ENCODE measurements at regions not wholly inside any gene's neighbourhood (a gene's known extent, or its start where the extent isn't known, plus 50 kb on each side); places are given as distances from the start of the nearest gene placed in this dataset.
"Not testable (repeated sequence)": the region's sequence is repeated elsewhere in the genome, so short reads cannot be mapped to it uniquely, and the experiment has no call there.

GRCh38 chr3:127435299-127435698, 147.5 kb upstream of the PRR20G start:
- DNase-seq = not testable (repeated sequence)

GRCh38 chr3:127431066-127431465, 143.2 kb upstream of the PRR20G start:
- DNase-seq = no peak

GRCh38 chr3:127428344-127428997, 140.6 kb upstream of the PRR20G start:
- no peak for DNase-seq

- DNase-seq = no peak
These were observed 139.8 kb upstream of the PRR20G start for GRCh38 chr3:127427666-127428065.

GRCh38 chr3:127427156-127427555, 139.3 kb upstream of the PRR20G start:
- no peak for DNase-seq

DNA sequence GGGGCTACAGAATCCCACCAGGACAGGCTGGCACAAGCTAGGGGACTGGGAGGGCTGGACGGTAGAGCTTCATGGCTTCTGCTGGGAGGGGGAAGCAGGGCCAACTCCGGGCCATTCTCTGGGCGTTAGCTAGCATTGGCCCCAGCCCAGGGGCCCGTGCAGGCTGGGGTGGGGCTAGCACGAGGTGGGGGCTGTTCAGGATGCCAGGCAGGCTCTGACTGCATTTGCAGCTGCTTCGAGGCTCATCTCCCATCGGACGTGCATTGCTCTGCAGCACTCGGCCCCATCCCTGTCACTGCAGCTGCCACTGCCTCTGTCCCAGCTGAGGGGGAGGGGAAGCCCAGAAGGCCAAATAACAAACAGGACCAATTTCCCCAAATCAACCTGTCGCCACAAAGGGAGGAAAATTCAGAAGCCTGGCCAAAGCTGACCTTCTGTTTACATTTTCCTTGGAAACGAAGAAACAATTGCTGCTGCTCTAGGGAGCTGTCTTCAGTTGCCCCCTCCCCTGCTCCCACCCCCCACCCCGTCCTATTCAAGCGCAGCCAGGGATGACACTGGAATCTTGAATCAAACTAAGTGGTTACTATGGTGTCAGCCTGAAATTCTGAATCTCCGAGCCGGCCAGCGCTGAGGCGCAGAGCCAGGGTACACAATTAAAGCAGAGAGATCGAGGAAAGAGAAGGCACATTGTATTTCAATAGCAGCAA, 138.8 kb upstream of the PRR20G start:
- DNase-seq = no peak

GRCh38 chr3:127425505-127426443, 137.9 kb upstream of the PRR20G start:
- DNase-seq = no peak

DNA sequence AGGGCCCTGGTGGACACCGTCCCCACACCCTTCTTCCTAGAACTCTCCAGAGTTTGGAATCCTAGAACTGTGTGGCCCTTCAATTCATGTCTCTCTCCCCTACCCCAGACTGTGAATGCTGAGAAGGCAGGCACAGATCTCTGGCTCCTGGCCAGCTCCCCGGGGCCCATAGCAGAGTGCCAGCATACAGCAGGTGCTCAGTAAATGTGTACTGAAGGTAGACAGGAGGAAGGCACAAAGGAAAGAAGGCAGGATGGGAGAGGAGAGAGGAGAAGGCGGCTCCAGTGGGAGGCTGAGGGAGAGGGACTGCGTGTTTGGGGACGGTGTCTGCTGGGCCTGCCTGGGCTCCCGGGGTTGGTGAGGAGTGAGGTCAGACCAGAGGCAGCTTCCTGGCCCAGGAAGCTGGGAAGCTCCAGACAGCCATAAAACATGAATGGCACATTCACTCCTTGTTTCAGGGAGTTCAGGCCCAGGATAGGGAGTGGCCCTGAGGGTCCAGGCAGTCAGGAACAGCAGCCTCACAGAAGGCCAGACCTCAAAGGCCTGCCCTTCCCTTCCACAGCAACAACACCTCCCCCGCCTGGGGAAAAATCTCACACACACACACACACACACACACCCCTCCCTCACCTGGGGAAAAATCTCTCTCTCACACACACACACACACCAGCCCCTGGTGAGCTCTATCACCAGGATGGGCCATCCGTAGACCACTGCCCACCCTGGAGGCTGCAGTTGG, 137.1 kb upstream of the PRR20G start:
- no peak for DNase-seq

GRCh38 chr3:127423856-127424765, 136.3 kb upstream of the PRR20G start:
- no peak for DNase-seq

- DNase-seq = no peak
These were observed 135.0 kb upstream of the PRR20G start for GRCh38 chr3:127422663-127423375.

DNA sequence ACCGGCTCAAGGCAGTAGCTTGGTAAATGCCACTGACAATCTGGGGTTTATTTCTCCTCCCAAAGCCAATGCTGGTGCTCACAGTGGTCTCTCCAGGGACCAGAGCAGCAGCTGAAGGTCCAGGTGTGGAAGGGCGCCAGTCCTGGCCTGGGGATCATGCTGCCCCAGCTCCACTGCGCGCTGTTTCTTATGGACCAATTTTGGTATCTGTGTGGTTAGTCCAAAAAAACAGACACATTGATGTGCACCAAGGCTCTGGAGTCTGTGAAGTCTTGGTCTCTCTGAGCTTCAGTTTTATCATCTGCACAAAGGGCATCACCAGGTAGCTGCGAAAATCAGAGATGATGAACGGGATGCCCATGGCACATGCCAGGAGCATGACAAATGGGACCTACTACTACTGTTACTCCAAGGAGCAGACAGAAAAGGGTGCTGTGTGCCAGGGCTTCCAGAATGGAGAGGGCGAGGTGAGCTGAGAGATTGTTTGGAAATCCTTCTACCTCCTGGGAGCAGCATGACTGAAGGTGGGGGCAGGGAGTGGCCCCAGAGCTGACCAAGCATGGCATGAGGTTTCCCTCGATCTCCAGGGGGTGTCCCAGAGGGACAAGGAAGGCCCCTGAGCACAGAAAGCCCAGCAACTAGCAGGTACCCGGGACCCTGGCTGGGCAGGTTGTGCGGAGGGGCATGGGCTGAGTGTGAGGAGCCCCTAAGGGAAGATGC, 134.3 kb upstream of the PRR20G start:
- no peak for DNase-seq

DNA sequence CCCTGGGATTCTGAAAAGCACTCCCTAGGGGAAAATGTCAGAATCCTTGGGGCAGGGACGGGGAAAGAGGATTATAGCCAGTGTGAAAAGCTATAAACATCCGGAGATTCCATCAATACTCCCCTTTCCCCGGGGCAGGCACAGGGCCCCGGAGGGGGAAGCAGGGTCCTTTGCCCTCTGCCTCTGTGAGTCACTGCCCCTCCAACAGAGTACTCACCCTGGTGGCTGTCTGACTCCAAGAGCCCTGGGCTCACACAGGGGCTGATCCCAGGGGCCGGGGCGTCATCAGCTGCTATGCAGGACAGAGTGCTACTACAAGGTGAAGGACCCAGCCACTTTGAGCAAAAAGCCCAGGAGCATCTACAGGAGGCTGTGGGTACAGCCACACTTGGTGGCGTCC, 133.0 kb upstream of the PRR20G start:
- DNase-seq = no peak

DNA sequence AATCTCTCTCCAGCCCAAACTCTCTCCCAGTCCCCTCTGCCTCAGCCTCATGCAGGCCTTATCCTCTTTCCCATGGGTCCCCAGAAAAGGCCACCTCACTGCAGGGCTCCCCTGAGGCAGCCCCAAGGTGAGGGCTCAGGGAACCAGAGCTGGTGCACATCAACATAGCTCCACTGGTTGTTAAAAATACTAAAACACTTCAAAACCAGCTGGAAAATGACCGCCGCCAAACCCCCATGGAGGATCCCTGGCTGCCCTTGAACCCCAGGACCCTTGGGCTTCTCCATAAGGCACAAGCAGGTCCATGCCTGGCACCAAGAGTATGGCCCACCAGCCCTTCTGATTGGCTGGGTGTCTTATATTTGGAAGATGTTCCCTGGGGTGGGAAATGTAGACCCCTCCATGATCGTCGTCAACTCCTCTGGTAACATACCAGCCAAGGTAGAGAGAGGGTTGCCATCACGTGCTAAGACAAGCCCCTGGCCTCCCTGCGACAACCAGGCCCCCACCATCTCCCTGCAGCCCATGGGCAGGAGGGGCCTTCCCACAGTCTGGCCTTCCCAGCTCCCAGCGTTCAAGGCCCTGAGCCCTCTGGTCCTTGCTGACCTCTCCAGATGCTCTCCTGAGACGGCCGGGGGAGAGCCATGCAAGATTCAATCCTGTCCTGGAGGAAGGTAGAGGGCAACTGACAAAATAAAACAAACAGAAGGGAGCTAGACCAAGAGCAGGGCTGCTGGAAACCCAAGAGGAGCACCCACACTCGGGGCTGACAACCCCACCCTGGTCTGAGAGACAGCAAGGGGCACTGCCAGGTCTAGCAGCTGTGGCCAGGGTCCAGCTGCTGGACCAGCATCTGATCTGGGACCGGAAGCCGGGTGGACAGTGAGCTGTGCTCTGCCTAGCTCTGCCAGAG, 132.1 kb upstream of the PRR20G start:
- no peak for DNase-seq

- no peak for DNase-seq
These were observed 131.3 kb upstream of the PRR20G start for GRCh38 chr3:127419182-127419581.

DNA sequence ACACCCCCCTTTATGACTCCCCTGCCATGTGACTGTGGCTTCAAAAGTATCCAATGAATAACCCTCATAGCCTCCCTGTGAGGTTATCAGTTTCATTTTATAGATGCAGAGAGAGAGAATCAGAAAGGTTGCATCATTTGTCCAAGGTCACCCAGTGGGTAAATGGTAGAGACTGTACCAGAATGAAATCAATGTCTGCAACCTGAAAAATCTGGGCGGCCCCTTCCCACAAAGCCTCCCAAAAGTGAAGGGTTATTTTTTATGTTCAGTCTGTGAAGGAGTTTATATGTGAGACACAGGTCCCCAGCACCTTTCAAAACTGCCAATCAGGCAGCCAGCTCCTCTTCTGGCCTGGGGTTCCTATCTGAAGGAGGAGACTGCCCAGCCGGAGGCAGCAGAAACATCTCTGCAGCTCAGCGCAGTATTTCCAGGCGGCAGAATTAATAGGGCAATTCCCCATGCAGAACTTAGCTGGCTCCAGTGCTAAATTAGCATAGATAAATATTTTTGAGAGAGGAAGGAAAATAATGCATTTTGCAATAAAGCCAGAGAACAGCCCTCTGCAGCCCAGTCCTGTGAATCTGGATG, 130.8 kb upstream of the PRR20G start:
- DNase-seq = no peak

DNA sequence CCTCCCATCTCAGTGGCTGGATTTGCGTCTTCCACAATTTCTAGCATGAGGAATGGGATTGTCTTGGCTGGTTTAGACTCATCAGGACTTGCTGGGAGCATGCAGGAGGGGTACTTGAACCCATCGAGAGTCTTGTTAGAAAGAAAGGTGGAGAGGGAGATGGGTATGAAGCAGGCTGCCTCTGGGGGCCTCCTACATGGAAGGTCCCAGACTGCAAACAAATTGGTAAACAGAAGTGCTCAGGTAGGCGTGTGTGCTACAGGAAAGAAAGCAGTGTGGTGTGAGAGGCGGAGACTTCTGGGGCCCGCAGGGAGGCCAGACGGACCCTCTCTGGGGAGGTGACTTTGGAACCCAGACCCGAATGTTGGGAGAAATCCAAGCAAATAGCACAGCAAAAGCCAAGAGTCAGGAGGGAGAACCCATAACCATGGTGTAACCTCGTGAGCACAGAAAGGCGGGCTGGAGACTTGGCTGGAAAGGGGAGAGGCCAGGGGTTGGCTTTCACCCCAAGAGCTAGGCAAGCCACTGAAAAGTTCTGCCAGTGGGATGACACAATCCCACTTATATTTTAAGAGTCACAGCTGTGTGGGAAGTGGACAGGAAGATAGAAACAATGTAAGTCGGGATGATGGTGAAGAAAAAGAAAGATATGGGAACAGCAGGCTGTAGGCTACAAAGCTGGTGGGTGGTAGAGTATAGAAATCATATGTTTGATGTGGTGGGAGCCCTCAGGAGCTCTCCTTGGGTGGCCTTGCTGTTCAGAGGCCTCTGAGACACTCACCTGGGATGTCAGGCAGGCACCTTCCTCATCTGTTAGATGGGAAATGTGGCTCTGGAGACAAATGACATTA, 130.1 kb upstream of the PRR20G start:
- DNase-seq = no peak

- DNase-seq = no peak
These were observed 126.0 kb upstream of the PRR20G start for GRCh38 chr3:127413871-127414270.

- no peak for DNase-seq
These were observed 125.5 kb upstream of the PRR20G start for GRCh38 chr3:127413318-127413673.
